ENCODE measurements at regions not wholly inside any gene's neighbourhood (a gene's known extent, or its start where the extent isn't known, plus 50 kb on each side); places are given as distances from the start of the nearest gene placed in this dataset.

DNA sequence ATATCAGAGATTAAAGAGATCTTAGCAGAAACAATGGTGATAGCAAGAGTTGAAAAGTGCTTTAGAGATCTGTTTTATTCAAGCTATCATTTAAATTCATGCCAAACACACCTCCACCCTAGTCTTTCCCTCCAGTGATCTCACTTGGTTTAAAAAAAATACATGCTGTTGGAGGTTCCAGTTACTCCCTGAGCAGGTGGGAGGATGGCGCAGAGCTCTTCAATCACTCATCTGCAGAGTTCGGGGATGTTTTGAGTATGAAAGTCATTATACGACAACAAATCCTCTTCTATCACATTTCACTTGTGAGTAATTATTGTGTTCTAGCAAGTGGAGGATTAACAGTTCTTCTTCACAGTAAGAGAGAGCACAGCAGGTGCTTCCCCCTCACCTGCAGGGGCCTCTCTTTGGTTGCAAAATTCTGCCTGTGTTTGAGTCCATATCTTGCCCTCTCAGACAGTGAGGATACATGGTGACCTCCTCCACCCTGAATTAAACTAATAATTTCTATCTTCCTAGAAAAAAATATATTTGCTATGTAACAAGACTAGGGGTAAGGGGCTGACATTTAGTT lies 376.7 kb downstream of the LIG4 start:
- POLR2A ChIA-PET, result no interaction called here
- no peaks in the 10 kb centered on the region for H3K36me3 ChIP-seq (ENCODE audit: control insufficient read depth, insufficient read depth, low read length)
- H3K27me3 ChIP-seq (ENCODE audit: control insufficient read depth, insufficient read depth, low read length), result no peaks in the 10 kb centered on the region
- CTCF ChIA-PET, result no interaction called here
- TF ChIP-seq, protein P1, sequence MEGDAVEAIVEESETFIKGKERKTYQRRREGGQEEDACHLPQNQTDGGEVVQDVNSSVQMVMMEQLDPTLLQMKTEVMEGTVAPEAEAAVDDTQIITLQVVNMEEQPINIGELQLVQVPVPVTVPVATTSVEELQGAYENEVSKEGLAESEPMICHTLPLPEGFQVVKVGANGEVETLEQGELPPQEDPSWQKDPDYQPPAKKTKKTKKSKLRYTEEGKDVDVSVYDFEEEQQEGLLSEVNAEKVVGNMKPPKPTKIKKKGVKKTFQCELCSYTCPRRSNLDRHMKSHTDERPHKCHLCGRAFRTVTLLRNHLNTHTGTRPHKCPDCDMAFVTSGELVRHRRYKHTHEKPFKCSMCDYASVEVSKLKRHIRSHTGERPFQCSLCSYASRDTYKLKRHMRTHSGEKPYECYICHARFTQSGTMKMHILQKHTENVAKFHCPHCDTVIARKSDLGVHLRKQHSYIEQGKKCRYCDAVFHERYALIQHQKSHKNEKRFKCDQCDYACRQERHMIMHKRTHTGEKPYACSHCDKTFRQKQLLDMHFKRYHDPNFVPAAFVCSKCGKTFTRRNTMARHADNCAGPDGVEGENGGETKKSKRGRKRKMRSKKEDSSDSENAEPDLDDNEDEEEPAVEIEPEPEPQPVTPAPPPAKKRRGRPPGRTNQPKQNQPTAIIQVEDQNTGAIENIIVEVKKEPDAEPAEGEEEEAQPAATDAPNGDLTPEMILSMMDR (IDR thresholded peaks at IDR 0.05; ENCODE audit: insufficient read depth, low read depth, low read length), result no peak
- DNase-seq (ENCODE audit: low read depth), result no peak
- no peak overlapping the region for H3K4me3 ChIP-seq (ENCODE audit: low read depth, low read length)

DNA sequence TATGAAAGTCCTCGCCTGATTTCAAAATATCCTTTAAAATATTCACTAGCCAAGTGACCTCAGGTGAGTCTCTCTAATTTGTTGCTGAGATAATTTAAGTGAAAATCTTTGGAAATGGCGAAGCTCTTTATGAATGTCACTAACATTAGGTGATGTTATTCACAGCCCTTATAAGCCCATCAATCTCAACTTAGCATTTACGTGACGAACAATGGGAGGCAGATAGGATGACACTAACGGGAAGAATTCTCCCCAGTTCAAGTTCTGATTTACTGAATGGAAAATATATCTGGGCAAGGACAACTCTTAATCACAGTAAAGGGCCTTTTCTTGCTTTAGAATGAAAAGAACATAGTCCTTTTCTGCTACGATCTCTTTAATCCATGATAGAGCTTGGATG lies 378.7 kb downstream of the LIG4 start:
- no peak overlapping the region for H3K4me3 ChIP-seq (ENCODE audit: low read depth, low read length)
- H3K36me3 ChIP-seq (ENCODE audit: control insufficient read depth, insufficient read depth, low read length), result no peaks in the 10 kb centered on the region
- DNase-seq (ENCODE audit: low read depth), result no peak
- CTCF ChIA-PET, result no interaction called here
- POLR2A ChIA-PET, result no interaction called here
- TF ChIP-seq, protein P1 (IDR thresholded peaks at IDR 0.05; ENCODE audit: insufficient read depth, low read depth, low read length), result no peak
- no peaks in the 10 kb centered on the region for H3K27me3 ChIP-seq (ENCODE audit: control insufficient read depth, insufficient read depth, low read length)

DNA sequence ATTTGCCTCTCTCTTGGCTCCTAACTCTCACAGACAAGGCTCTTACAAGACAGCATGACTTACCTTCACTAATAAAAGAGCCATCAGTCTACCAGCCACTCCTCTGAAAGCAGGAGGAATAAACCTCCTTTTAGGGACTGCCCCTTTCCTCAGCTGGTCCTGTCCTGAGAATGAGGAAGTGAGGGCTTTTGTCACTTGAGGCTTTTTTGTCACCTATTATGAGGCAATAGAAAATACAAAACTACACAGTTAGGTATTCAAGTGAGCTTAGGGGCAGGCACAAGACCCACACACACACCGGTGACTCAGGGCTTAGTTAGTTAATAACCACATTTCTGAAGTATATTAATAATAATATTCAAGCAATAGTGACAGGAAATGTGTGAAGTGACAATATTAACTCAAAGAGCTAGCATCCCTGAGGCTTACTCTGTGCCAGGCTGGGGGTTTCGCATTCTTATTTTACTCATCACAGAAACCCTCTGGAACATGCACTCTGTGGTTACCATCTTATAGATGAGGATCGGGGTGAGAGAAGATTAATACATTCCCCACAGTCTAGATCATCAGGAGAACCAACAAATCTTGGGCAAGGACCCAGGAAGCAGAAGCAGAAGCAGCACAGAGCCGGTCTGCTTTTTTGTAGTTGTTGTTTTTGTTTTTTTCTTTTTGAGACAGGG lies 379.9 kb downstream of the LIG4 start:
- Histone ChIP-seq H3K27me3 (ENCODE audit: control insufficient read depth, insufficient read depth, low read length) (no peaks in the 10 kb centered on the region), H3K4me3 (ENCODE audit: low read depth, low read length) (no peak overlapping the region), H3K36me3 (ENCODE audit: control insufficient read depth, insufficient read depth, low read length) (no peaks in the 10 kb centered on the region)
- ChIA-PET POLR2A (no interaction called here), CTCF (no interaction called here)
- TF ChIP-seq, protein P1 (IDR thresholded peaks at IDR 0.05; ENCODE audit: insufficient read depth, low read depth, low read length), result no peak
- DNase-seq (ENCODE audit: low read depth), result no peak

DNA sequence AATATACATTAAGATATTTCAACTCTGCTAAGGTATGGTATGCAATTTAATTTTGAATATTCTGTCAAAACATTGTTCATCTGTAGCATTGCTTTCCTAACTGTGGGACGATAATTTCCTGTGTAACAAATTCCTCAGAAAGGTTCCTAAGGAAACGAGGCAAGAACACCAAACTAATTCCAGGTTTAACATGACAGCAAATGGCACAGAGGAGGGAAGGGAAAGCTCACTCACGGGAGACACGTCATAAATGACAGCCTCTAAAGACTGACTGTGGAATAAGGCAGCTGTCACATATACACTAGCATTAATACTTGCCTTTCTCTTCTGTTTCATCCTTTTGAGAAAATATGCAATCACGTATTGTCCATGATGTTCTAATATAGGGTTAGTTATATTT lies 380.6 kb downstream of the LIG4 start:
- ChIA-PET POLR2A (no interaction called here), CTCF (no interaction called here)
- TF ChIP-seq, protein P1 (IDR thresholded peaks at IDR 0.05; ENCODE audit: insufficient read depth, low read depth, low read length), result no peak
- Histone ChIP-seq H3K36me3 (ENCODE audit: control insufficient read depth, insufficient read depth, low read length) (no peaks in the 10 kb centered on the region), H3K4me3 (ENCODE audit: low read depth, low read length) (no peak overlapping the region), H3K27me3 (ENCODE audit: control insufficient read depth, insufficient read depth, low read length) (no peaks in the 10 kb centered on the region)
- no peak for DNase-seq (ENCODE audit: low read depth)

DNA sequence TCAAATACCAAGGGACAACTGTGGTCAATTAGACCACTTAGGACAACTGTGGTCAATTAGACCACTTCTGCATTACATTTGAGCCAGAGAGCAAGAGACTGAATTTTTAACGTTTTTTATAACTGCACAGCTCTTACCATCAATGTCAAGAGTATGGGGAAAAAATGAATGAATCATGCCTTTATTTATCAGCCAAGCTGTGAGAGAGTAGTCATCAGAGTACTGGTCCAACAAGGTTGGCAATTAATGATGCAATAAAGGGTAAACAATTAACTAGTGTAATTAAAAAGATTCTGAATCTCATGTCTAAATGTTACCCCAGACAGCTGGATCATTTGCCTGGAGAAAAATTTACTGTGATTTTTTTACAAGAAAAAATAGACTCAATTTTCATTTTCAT lies 381.1 kb downstream of the LIG4 start:
- H3K36me3 ChIP-seq (ENCODE audit: control insufficient read depth, insufficient read depth, low read length), result no peaks in the 10 kb centered on the region
- TF ChIP-seq, protein P1 (IDR thresholded peaks at IDR 0.05; ENCODE audit: insufficient read depth, low read depth, low read length), result no peak
- CTCF ChIA-PET, result no interaction called here
- no peak for DNase-seq (ENCODE audit: low read depth)
- H3K27me3 ChIP-seq (ENCODE audit: control insufficient read depth, insufficient read depth, low read length), result no peaks in the 10 kb centered on the region
- POLR2A ChIA-PET, result no interaction called here
- H3K4me3 ChIP-seq (ENCODE audit: low read depth, low read length), result no peak overlapping the region

Data from BJ (cell line).